Chondrocyte (in vitro differentiated cells): ENCODE measurements at regions not wholly inside any gene's neighbourhood (a gene's known extent, or its start where the extent isn't known, plus 50 kb on each side); places are given as distances from the start of the nearest gene placed in this dataset.

ENCODE experiments used
- DNase-seq: peaks from one replicate; pipeline ENCODE4 v3.0.0; 2021; ENCODE audit warnings: mixed read lengths, low spot score
- H3K27ac Mint-ChIP-seq: one replicate; pipeline ENCODE4 v1.8.0; 2021; ENCODE audit warnings: mild to moderate bottlenecking, moderate library complexity, mixed read lengths; ENCODE audit not compliant: unreplicated experiment
- H3K27me3 Mint-ChIP-seq: 2 replicates; pipeline ENCODE4 v1.8.0; 2021; ENCODE audit warnings: low read depth, mixed read lengths
- H3K36me3 Mint-ChIP-seq: 2 replicates; pipeline ENCODE4 v1.8.0; 2021; ENCODE audit warnings: low read depth, mixed read lengths
- H3K4me1 Mint-ChIP-seq: 2 replicates; pipeline ENCODE4 v1.8.0; 2021; ENCODE audit warnings: low read depth, mild to moderate bottlenecking, mixed read lengths
- H3K4me3 Mint-ChIP-seq: one replicate; pipeline ENCODE4 v1.8.0; 2021; ENCODE audit warnings: mild to moderate bottlenecking, moderate library complexity, mixed read lengths; ENCODE audit not compliant: unreplicated experiment
- H3K9me3 Mint-ChIP-seq: 2 replicates; pipeline ENCODE4 v1.8.0; 2021; ENCODE audit warnings: low read depth, mixed read lengths
- CTCF ChIP-seq: fragments of 200-600 bp; sonication (generic); IDR thresholded peaks from 2 replicates; pipeline ENCODE4 v1.5.0; 2021; ENCODE audit warnings: antibody characterized with exemption, mild to moderate bottlenecking, moderate library complexity

GRCh38 chr5:71886406-71886805 is 167.3 kb downstream of the CARTPT start:
- H3K9me3 Mint-ChIP-seq: no peaks in the 10 kb centered on the region
- H3K4me3 Mint-ChIP-seq: no peak overlapping the region
- peaks cover 16% of the 10 kb centered on the region for H3K27me3 Mint-ChIP-seq
- no peaks in the 10 kb centered on the region for H3K36me3 Mint-ChIP-seq
- peaks cover 27% of the 10 kb centered on the region for H3K4me1 Mint-ChIP-seq
- no peak overlapping the region for H3K27ac Mint-ChIP-seq
- DNase-seq: no peak
- TF ChIP-seq CTCF: no peak

GRCh38 chr5:71887680-71888079 is 168.6 kb downstream of the CARTPT start:
- TF ChIP-seq CTCF: no peak
- Mint-ChIP-seq H3K36me3 (no peaks in the 10 kb centered on the region), H3K27me3 (peaks cover 16% of the 10 kb centered on the region), H3K9me3 (no peaks in the 10 kb centered on the region), H3K4me1 (peaks cover 31% of the 10 kb centered on the region), H3K4me3 (no peak overlapping the region), H3K27ac (no peak overlapping the region)
- DNase-seq: no peak

- Mint-ChIP-seq H3K4me1 (peaks cover 19% of the 10 kb centered on the region), H3K27me3 (peaks cover 22% of the 10 kb centered on the region), H3K4me3 (no peak overlapping the region), H3K36me3 (no peaks in the 10 kb centered on the region), H3K9me3 (no peaks in the 10 kb centered on the region), H3K27ac (no peak overlapping the region)
- no peak for TF ChIP-seq CTCF
- no peak for DNase-seq
Measured at GRCh38 chr5:71891406-71891805, 172.3 kb downstream of the CARTPT start.

- H3K27ac Mint-ChIP-seq: no peak overlapping the region
- H3K4me3 Mint-ChIP-seq: no peak overlapping the region
- TF ChIP-seq CTCF: no peak
- H3K36me3 Mint-ChIP-seq: no peaks in the 10 kb centered on the region
- peaks cover 22% of the 10 kb centered on the region for H3K27me3 Mint-ChIP-seq
- H3K4me1 Mint-ChIP-seq: peaks cover 19% of the 10 kb centered on the region
- DNase-seq: no peak
- H3K9me3 Mint-ChIP-seq: no peaks in the 10 kb centered on the region
Measured at GRCh38 chr5:71891856-71892255, 172.8 kb downstream of the CARTPT start.

GRCh38 chr5:71892641-71893365 is 173.7 kb downstream of the CARTPT start:
- H3K4me1 Mint-ChIP-seq: peaks cover 17% of the 10 kb centered on the region
- H3K4me3 Mint-ChIP-seq: no peak overlapping the region
- no peak overlapping the region for H3K27ac Mint-ChIP-seq
- DNase-seq: no peak
- peaks cover 22% of the 10 kb centered on the region for H3K27me3 Mint-ChIP-seq
- no peaks in the 10 kb centered on the region for H3K36me3 Mint-ChIP-seq
- no peaks in the 10 kb centered on the region for H3K9me3 Mint-ChIP-seq
- no peak for TF ChIP-seq CTCF
